HCT116 (cell line): ENCODE measurements at regions not wholly inside any gene's neighbourhood (a gene's known extent, or its start where the extent isn't known, plus 50 kb on each side); places are given as distances from the start of the nearest gene placed in this dataset.

ENCODE experiments used
- ATAC-seq: fragments of 200-7000 bp; cut with Tn5 transposase; 2 replicates; pipeline ENCODE4 v1.9.1; 2020; ENCODE audit warnings: mild to moderate bottlenecking, moderate library complexity
- BruUV-seq: library from RNA; stranded (reverse); fragments of 400-500 nt; replicated peaks from 2 replicates; lab custom pipeline; 2021; lab: Mats Ljungman, UMichigan
- CTCF ChIA-PET: fragments of 300-600 bp; sonication (Branson Sonifier 250); formaldehyde crosslinking; loops from one replicate; lab custom pipeline; 2021; ENCODE audit warnings: antibody characterized with exemption; lab: Charles Lee
- POLR2A ChIA-PET: fragments of 300-600, 350-600 bp; sonication (Branson Sonifier 250); formaldehyde crosslinking; loops from one replicate; lab custom pipeline; 2021; ENCODE audit warnings: antibody characterized with exemption; lab: Charles Lee
- RAD21 ChIA-PET, 2 experiments: fragments of 300-600 bp; sonication (Branson Sonifier 250); formaldehyde crosslinking; loops; one replicate each; lab custom pipeline; 2023; ENCODE audit warnings: low total read pairs in 2 of 2; ENCODE audit not compliant: uncharacterized antibody in 2 of 2, unreplicated experiment in 2 of 2, low non-redundant PET in 1 of 2; lab: Charles Lee
- DNase-seq: peaks from one replicate; pipeline ENCODE4 v3.0.0-alpha.2; 2010; ENCODE audit warnings: low read depth, low spot score
- H2AFZ ChIP-seq: fragments of 200-600 bp; shearing (Covaris generic), sonication (generic); 2 replicates; pipeline ENCODE4 v1.6.1; 2017; ENCODE audit warnings: low read depth, mixed run types, mixed read lengths, antibody characterized with exemption, low read length; ENCODE audit not compliant: poor library complexity, severe bottlenecking
- H3K27ac ChIP-seq: 2 replicates; pipeline ENCODE4 v1.5.1; 2012; ENCODE audit warnings: low read depth, low read length
- H3K27me3 ChIP-seq: fragments of 200-600 bp; sonication (generic); 2 replicates; pipeline ENCODE4 v1.6.1; 2016; ENCODE audit warnings: mixed run types, low read length, mixed read lengths; ENCODE audit not compliant: insufficient read depth
- H3K36me3 ChIP-seq, 2 experiments: fragments of 200-500 bp in 1 of 2; fragments of 200-600 bp in 1 of 2; sonication (Bioruptor generic) in 1 of 2; sonication (generic) in 1 of 2; 2 replicates each; pipeline versions ENCODE4 v1.5.1 to v1.6.1; 2014 to 2016; ENCODE audit warnings: low read length in 2 of 2, inconsistent platforms in 1 of 2, mixed read lengths in 1 of 2, mixed run types in 1 of 2; ENCODE audit not compliant: insufficient read depth in 2 of 2, control insufficient read depth in 1 of 2
- H3K4me1 ChIP-seq, 2 experiments: fragments of 200-600 bp in 1 of 2; sonication (generic) in 1 of 2; 2 replicates each; pipeline versions ENCODE4 v1.5.1 to v1.6.1; 2012 to 2017; ENCODE audit warnings: low read length in 2 of 2, inconsistent platforms in 1 of 2, mild to moderate bottlenecking in 1 of 2, mixed read lengths in 1 of 2, mixed run types in 1 of 2, moderate library complexity in 1 of 2; ENCODE audit not compliant: insufficient read depth in 2 of 2, control insufficient read depth in 1 of 2
- H3K4me2 ChIP-seq: fragments of 200-600 bp; sonication (generic); 2 replicates; pipeline ENCODE4 v1.6.1; 2017; ENCODE audit warnings: mixed run types, low read length, mixed read lengths
- H3K4me3 ChIP-seq, 2 experiments: fragments of 200-600 bp in 1 of 2; sonication (generic) in 1 of 2; replicated peaks in 1 of 2; 2 replicates each; pipeline ENCODE4 v1.5.1; 2011 to 2016; ENCODE audit warnings: low read length in 2 of 2, control low read depth in 1 of 2, low read depth in 1 of 2, mild to moderate bottlenecking in 1 of 2, mixed read lengths in 1 of 2, mixed run types in 1 of 2
- H3K79me2 ChIP-seq: fragments of 200-600 bp; sonication (generic); 2 replicates; pipeline ENCODE4 v1.6.1; 2017; ENCODE audit warnings: mild to moderate bottlenecking, mixed run types, low read length, moderate library complexity, mixed read lengths; ENCODE audit not compliant: insufficient read depth
- H3K9ac ChIP-seq: fragments of 200-600 bp; sonication (generic); 2 replicates; pipeline ENCODE4 v1.6.1; 2016; ENCODE audit warnings: low read length, mixed read lengths
- H3K9me2 ChIP-seq: fragments of 200-600 bp; sonication (generic), shearing (Covaris generic); 2 replicates; pipeline ENCODE4 v1.6.1; 2017; ENCODE audit warnings: mixed run types, mild to moderate bottlenecking, moderate library complexity; ENCODE audit not compliant: insufficient read depth
- H3K9me3 ChIP-seq, 2 experiments: fragments of 200-500 bp in 1 of 2; fragments of 200-600 bp in 1 of 2; sonication (Bioruptor generic) in 1 of 2; sonication (generic) in 1 of 2; 2 replicates each; pipeline ENCODE4 v1.6.1; 2014 to 2017; ENCODE audit warnings: low read length in 2 of 2, mixed read lengths in 2 of 2, inconsistent platforms in 1 of 2, low read depth in 1 of 2, mild to moderate bottlenecking in 1 of 2, mixed run types in 1 of 2, moderate library complexity in 1 of 2; ENCODE audit not compliant: control insufficient read depth in 1 of 2, insufficient read depth in 1 of 2
- H4K20me1 ChIP-seq: fragments of 200-600 bp; sonication (generic), shearing (Covaris generic); 2 replicates; pipeline ENCODE4 v1.6.1; 2017; ENCODE audit warnings: mixed run types, mild to moderate bottlenecking, moderate library complexity; ENCODE audit not compliant: insufficient read depth
- EGR1 ChIP-seq: IDR thresholded peaks from 2 replicates; pipeline ENCODE4 v1.6.1; 2012; ENCODE audit warnings: low read depth
- POLR2A ChIP-seq: IDR thresholded peaks from 2 replicates; pipeline ENCODE4 v1.7.0; 2011; ENCODE audit warnings: borderline replicate concordance; ENCODE audit not compliant: insufficient read depth, insufficient read length; ENCODE audit errors: extremely low read depth
- POLR2AphosphoS5 ChIP-seq: IDR thresholded peaks from 2 replicates; pipeline ENCODE4 v1.6.1; 2011; ENCODE audit warnings: mild to moderate bottlenecking, low read depth, low read length, moderate library complexity
- RAD21 ChIP-seq: IDR thresholded peaks from 2 replicates; pipeline ENCODE4 v1.6.1; 2012; ENCODE audit warnings: low read depth, mild to moderate bottlenecking
- SIN3A ChIP-seq: IDR thresholded peaks from 2 replicates; pipeline ENCODE4 v1.6.1; 2012; ENCODE audit warnings: low read depth
- SP1 ChIP-seq: IDR thresholded peaks from 2 replicates; pipeline ENCODE4 v1.6.1; 2012; ENCODE audit warnings: low read depth
- SRF ChIP-seq: IDR thresholded peaks from 2 replicates; pipeline ENCODE4 v1.6.1; 2012; ENCODE audit warnings: low read depth
- TCF7L2 ChIP-seq: IDR thresholded peaks from 2 replicates; pipeline ENCODE4 v1.7.0; 2011; ENCODE audit warnings: borderline replicate concordance, inconsistent platforms; ENCODE audit not compliant: insufficient read depth, insufficient read length; ENCODE audit errors: extremely low read depth
- YY1 ChIP-seq: IDR thresholded peaks from 2 replicates; pipeline ENCODE4 v1.6.1; 2011; ENCODE audit warnings: low read length, low read depth, moderate library complexity, mild to moderate bottlenecking; ENCODE audit not compliant: insufficient replicate concordance; ENCODE audit errors: extremely low read depth
- ZBTB33 ChIP-seq: IDR thresholded peaks from 2 replicates; pipeline ENCODE4 v1.6.1; 2011; ENCODE audit warnings: mild to moderate bottlenecking, low read length, moderate library complexity; ENCODE audit not compliant: insufficient replicate concordance; ENCODE audit errors: extremely low read depth
- ZNF274 ChIP-seq: fragments of 200-500 bp; sonication (Bioruptor generic); IDR thresholded peaks from 2 replicates; pipeline ENCODE4 v1.6.1; 2014; ENCODE audit warnings: mild to moderate bottlenecking, low read depth, low read length, inconsistent platforms
- intact Hi-C: fragments of 100-400 bp; cut with micrococcal nuclease; formaldehyde crosslinking; loops from 2 replicates; pipeline ENCODE4 v1.10.0; 2022
- TF ChIP-seq, protein P1 (sequence below): IDR thresholded peaks from 2 replicates; pipeline ENCODE4 v1.6.1; 2012

GRCh38 chr3:35322070-35322469 is 317.3 kb upstream of the ARPP21 start:
- POLR2A ChIA-PET = no interaction called here
- H3K4me3 ChIP-seq = no peak overlapping the region
- H2AFZ ChIP-seq = no peak overlapping the region
- H3K79me2 ChIP-seq = no peaks in the 10 kb centered on the region
- intact Hi-C loops = no loop called here
- no peaks in the 10 kb centered on the region for H3K9me2 ChIP-seq
- H3K4me1 ChIP-seq = no peaks in the 10 kb centered on the region
- peaks cover 9 to 10% of the 10 kb centered on the region in 2 experiments; a peak in 2 of 4 replicates for H3K9me3 ChIP-seq
- TF ChIP-seq ZBTB33 (no peak), POLR2AphosphoS5 (no peak), SP1 (no peak), SRF (no peak), ZNF274 (no peak), POLR2A (no peak), EGR1 (no peak), SIN3A (no peak), YY1 (no peak), RAD21 (no peak), TCF7L2 (no peak)
- TF ChIP-seq, protein P1, sequence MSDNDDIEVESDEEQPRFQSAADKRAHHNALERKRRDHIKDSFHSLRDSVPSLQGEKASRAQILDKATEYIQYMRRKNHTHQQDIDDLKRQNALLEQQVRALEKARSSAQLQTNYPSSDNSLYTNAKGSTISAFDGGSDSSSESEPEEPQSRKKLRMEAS = no peak
- DNase-seq (no peak), ATAC-seq (no peak)
- no peaks in the 10 kb centered on the region for H4K20me1 ChIP-seq
- CTCF ChIA-PET = no interaction called here
- H3K27ac ChIP-seq = no peak overlapping the region
- no peaks in the 10 kb centered on the region for H3K36me3 ChIP-seq
- no peak overlapping the region for H3K9ac ChIP-seq
- H3K4me2 ChIP-seq = no peak overlapping the region
- no peaks in the 10 kb centered on the region for H3K27me3 ChIP-seq
- no TSS peak for BruUV-seq
- RAD21 ChIA-PET = no interaction called here
